Activated T-helper 17 cell treated with anti-CD3 and anti-CD28 coated beads, Interleukin-2, amount 50 U/mL, for 72 hours (primary cell): ENCODE measurements at regions not wholly inside any gene's neighbourhood (a gene's known extent, or its start where the extent isn't known, plus 50 kb on each side); places are given as distances from the start of the nearest gene placed in this dataset.

Experiments
- ATAC-seq: fragments of 150-1000 bp; cut with Tn5 transposase; replicated peaks from 2 replicates; pipeline ENCODE4 v1.10.0; 2021; ENCODE audit warnings: mild to moderate bottlenecking, moderate library complexity
- H3K27ac Mint-ChIP-seq: one replicate; pipeline ENCODE4 v1.8.0; 2022; ENCODE audit warnings: mixed read lengths
- H3K27me3 Mint-ChIP-seq: one replicate; pipeline ENCODE4 v1.8.0; 2022; ENCODE audit warnings: mixed read lengths
- H3K36me3 Mint-ChIP-seq: one replicate; pipeline ENCODE4 v1.8.0; 2022; ENCODE audit warnings: low read depth, mild to moderate bottlenecking, mixed read lengths
- H3K4me1 Mint-ChIP-seq: one replicate; pipeline ENCODE4 v1.8.0; 2022; ENCODE audit warnings: mixed read lengths
- H3K4me3 Mint-ChIP-seq: one replicate; pipeline ENCODE4 v1.8.0; 2022; ENCODE audit warnings: mild to moderate bottlenecking, mixed read lengths
- H3K9me3 Mint-ChIP-seq: one replicate; pipeline ENCODE4 v1.8.0; 2022; ENCODE audit warnings: mixed read lengths

DNA sequence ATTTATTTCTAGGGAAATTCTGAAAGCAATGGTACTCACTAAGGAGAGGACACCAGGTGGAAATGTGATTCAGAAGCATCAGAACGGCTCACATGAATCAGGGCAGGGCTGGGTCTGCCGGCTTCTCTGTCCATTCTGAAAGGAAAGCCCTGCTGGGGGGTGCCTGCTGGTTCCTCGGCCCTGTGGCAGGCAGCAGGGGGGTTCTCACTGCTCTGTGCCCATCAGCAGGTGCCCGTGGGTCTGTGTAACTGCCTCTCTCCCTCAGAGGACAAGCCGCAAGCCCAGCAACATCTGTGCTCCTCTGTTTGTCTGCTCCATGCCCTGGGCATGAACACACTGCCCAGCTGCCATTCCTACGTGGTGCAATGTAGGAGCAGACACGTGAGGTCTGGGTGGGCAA is 74.9 kb upstream of the ZNF423 start:
- Mint-ChIP-seq H3K9me3 (no peaks in the 10 kb centered on the region), H3K27me3 (peaks cover 24% of the 10 kb centered on the region), H3K4me3 (no peak overlapping the region), H3K27ac (no peak overlapping the region), H3K36me3 (no peaks in the 10 kb centered on the region), H3K4me1 (no peaks in the 10 kb centered on the region)
- no peak for ATAC-seq

DNA sequence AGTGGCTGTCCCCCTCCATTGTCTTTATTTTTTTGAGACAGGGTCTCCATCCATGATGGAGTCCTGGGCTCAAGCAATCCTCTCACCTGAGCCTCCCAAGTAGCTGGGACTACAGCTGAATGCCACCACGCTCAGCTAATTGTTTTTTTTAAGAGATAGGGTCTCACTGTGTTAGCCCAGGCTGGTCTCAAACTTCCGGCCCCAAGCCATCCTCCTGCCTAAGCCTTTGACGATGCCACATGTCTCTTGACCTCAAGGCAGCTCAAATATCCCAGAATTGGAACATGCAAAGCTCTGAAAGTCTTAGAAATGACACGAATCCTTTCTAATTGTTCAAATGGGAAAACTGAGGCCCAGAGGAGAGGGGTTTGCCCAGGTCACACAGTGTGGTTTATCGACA is 75.4 kb upstream of the ZNF423 start:
- H3K4me3 Mint-ChIP-seq: no peak overlapping the region
- no peaks in the 10 kb centered on the region for H3K36me3 Mint-ChIP-seq
- no peaks in the 10 kb centered on the region for H3K4me1 Mint-ChIP-seq
- H3K9me3 Mint-ChIP-seq: no peaks in the 10 kb centered on the region
- no peak overlapping the region for H3K27ac Mint-ChIP-seq
- no peak for ATAC-seq
- peaks cover 24% of the 10 kb centered on the region for H3K27me3 Mint-ChIP-seq

DNA sequence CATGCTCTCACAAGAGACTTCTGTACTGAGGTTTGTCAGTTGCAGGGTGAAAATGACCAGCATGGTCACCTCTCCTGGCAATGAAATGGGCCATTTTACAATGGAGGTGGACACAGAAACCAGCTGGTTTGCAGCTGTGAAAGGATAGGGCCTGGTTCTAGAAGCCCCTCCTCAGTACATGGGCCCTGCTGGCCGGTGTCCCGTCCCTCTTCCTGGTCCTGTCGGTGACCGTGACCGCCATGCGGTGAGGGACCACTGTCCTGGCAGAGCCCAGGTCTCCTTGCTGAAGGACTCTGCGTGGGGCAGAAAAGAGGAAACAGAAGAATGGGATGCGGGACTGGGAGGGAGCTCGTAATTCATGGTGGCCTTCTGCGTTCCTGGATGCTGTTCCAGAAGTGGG is 76.0 kb upstream of the ZNF423 start:
- ATAC-seq: no peak
- Mint-ChIP-seq H3K9me3 (no peaks in the 10 kb centered on the region), H3K27me3 (peaks cover 24% of the 10 kb centered on the region), H3K4me1 (no peaks in the 10 kb centered on the region), H3K36me3 (no peaks in the 10 kb centered on the region), H3K27ac (no peak overlapping the region), H3K4me3 (no peak overlapping the region)

DNA sequence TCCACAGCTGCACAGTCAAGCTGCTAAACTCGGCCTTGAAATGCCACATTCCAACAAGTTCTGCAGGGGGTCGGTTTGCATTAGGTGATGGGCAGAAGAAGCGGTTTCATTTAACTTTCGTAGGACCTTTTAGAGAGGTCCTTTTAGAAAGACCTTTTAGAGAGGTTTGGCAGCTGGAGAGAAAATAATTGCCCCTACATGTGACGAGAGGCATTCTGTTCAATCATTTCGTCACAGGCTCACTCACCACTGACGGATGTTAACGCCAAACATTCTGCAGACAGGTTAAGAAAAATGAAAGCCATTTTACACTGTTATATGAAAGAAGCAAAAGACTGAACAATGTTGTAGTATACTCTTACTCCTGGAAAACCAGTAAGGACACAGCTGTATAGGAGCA is 76.5 kb upstream of the ZNF423 start:
- ATAC-seq: no peak
- Mint-ChIP-seq H3K36me3 (no peaks in the 10 kb centered on the region), H3K4me3 (no peak overlapping the region), H3K27ac (no peak overlapping the region), H3K4me1 (no peaks in the 10 kb centered on the region), H3K27me3 (peaks cover 24% of the 10 kb centered on the region), H3K9me3 (no peaks in the 10 kb centered on the region)

DNA sequence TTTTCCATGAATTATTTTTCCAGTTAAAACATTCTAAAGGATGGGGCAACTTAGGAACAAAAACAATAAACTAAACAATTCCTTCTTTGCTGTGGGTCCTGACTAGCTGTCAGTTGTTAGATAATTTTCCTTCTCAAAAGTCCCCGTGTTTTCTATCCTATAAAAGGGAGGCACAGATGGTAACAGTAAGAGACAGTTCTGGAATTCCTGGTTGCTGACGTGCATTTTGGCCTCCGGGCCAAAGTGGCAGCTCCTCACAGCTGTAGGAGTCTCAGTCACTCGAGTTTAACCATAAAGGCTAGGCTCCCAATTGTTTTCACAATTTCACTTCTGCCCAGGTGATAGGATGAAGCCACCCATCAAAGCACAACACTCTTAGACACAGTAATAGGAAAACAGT is 77.0 kb upstream of the ZNF423 start:
- no peak for ATAC-seq
- Mint-ChIP-seq H3K27ac (no peak overlapping the region), H3K9me3 (no peaks in the 10 kb centered on the region), H3K27me3 (peaks cover 24% of the 10 kb centered on the region), H3K4me1 (no peaks in the 10 kb centered on the region), H3K4me3 (no peak overlapping the region), H3K36me3 (no peaks in the 10 kb centered on the region)

DNA sequence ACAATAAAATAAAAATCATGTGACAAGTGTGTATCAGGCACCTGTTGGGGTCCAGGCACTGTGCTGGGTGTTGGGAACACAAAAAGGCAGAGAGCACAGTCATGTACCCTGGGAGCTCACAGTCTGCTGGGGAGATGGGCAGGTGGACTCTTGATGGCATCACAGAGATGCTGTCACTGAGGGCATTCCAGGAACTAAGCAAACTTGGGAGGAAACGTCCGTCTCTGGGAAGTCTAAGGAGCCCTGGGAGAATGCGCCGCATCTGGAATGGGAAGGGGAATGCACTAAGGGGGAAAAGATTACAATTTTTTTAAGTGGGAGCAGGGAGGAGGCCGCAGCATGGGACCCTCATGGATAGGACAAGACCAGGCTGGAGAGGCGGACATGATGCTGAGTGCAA is 80.9 kb upstream of the ZNF423 start:
- ATAC-seq: no peak
- Mint-ChIP-seq H3K4me1 (no peaks in the 10 kb centered on the region), H3K36me3 (no peaks in the 10 kb centered on the region), H3K27ac (no peak overlapping the region), H3K4me3 (no peak overlapping the region), H3K9me3 (peaks cover 3% of the 10 kb centered on the region), H3K27me3 (peaks cover 14% of the 10 kb centered on the region)

DNA sequence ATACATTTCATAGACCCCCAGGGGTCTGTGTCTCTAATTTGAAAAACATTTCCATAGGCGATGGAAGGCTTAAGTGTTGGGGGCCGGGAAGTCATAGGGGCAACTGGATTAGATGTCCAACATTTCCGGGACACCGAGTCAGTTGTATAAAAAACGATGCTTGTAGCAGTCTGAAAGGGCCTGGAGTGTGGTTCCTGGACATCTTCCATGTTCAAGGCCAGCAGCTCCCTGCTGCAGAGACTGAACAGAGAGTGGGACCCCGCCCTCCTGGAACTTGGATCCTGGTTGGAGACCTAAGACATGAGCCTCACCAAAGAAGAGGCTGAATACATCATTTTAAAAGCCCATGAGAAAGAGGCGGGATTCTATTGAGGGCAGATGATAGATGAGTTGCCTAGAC is 82.0 kb upstream of the ZNF423 start:
- Mint-ChIP-seq H3K36me3 (no peaks in the 10 kb centered on the region), H3K4me3 (no peak overlapping the region), H3K27ac (no peak overlapping the region), H3K27me3 (peaks cover 16% of the 10 kb centered on the region), H3K4me1 (no peaks in the 10 kb centered on the region), H3K9me3 (peaks cover 3% of the 10 kb centered on the region)
- no peak for ATAC-seq

DNA sequence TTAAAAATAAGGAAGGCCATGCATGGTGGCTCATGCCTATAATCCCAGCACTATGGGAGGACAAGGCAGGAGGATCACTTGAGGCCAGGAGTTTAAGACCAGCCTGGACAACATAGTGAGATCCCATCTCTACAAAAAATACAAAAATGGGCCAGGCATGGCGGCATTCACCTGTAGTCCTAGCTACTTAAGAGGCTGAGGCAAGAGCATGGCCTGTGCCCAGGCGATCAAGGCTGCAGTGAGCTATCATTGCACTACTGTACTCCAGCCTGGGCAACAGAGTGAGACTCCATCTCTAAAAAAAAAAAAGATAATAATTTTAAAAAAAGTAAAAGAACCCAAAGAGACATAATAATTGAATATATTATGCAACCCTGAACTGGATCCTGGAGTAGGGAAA is 83.6 kb upstream of the ZNF423 start:
- Mint-ChIP-seq H3K27ac (no peak overlapping the region), H3K4me1 (no peaks in the 10 kb centered on the region), H3K36me3 (no peaks in the 10 kb centered on the region), H3K27me3 (peaks cover 15% of the 10 kb centered on the region), H3K9me3 (peaks cover 3% of the 10 kb centered on the region), H3K4me3 (no peak overlapping the region)
- ATAC-seq: no peak

DNA sequence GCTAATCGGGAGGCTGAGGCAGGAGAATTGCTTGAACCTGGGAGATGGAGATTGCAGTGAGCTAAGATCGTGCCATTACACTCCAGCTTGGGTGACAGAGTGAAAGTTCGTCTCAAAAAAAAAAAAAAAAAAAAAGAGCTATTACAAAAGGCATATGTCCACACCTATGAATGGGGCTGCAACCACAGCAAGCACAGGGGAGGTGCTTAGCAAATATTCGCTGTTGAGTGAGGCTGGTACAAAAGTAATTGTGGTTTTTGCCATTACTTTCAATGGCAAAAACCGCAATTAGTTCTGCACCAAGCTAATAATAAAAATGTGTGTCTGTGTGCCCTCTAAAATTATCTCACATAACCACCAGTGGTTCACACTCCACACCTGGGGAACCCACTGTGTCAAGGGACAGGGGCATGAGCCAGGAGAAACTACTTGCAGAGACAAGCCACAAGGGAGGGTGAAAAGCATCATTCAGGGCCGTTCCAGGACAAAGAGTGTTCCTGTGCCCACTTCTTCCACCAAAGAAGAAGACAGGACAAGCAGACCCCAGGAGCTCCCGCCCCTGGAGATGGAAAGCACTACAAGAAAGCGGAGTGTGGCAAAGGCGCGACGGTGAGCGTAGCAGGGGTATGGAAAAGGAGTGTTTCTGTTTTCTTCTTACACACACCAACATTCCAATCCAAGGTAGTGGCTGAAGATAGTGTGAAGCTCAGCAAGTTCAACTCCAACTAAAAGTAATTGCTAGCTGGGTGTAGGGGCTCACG is 84.4 kb upstream of the CNEP1R1 start:
- Mint-ChIP-seq H3K27me3 (peaks cover 13% of the 10 kb centered on the region), H3K36me3 (no peaks in the 10 kb centered on the region), H3K4me1 (no peaks in the 10 kb centered on the region), H3K9me3 (peaks cover 3% of the 10 kb centered on the region), H3K4me3 (no peak overlapping the region), H3K27ac (no peak overlapping the region)
- no peak for ATAC-seq

DNA sequence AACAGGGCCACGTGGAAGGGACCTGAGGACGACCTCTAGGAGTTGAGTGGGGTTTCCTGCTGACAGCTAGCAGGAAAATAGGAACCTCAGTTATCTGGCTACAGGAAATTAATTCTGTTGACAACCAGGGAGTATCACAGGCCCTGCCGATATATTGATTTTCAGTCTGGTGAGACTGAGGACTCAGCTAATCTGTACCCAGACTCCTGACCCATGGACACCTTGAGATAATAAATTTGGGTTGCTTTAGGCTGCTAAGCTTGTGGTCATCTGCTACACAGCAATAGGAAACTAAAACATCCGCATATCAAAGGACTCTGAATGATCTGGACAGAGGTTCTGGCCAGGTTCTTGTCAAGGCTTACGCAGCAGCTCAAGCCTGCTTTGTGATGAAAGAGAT is 80.8 kb upstream of the CNEP1R1 start:
- no peaks in the 10 kb centered on the region for H3K4me1 Mint-ChIP-seq
- H3K27ac Mint-ChIP-seq: no peak overlapping the region
- no peaks in the 10 kb centered on the region for H3K9me3 Mint-ChIP-seq
- no peak overlapping the region for H3K4me3 Mint-ChIP-seq
- no peaks in the 10 kb centered on the region for H3K36me3 Mint-ChIP-seq
- no peak for ATAC-seq
- H3K27me3 Mint-ChIP-seq: peaks cover 18% of the 10 kb centered on the region

DNA sequence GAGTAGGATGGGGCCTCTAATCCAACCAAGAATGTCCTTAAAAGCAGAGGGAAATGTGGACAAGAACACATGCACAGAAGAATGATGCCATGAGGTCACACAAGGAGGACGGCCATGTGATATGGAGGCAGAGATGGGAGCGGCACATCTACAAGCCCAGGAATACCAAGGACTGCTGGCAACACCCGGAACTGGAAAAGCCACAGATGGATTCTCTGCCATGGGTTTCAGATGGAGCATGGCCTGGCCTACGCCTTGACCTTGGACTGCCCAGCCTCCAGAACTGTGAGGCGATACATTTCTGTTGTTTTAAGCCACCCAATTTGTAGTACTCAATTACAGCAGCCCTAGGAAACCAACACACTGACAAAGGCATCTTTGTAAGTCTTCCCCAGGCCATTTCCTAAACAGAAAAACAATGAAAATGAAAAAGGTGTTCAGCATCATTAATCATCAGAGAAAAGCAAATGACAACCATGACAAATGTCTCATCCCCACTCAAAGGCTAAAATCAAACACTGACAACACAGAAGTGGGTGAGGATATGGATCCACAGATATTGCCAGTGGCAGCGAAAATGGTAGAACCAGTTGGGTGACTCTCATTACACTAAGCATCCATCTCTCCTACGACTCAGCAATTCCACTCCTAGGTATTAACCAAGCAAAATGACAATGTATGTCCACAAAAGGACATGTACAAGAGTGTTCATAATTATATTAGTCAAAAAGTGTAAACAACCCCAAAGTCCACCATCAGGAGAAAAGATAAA is 76.9 kb upstream of the CNEP1R1 start:
- no peaks in the 10 kb centered on the region for H3K4me1 Mint-ChIP-seq
- no peak overlapping the region for H3K27ac Mint-ChIP-seq
- H3K4me3 Mint-ChIP-seq: no peak overlapping the region
- H3K9me3 Mint-ChIP-seq: no peaks in the 10 kb centered on the region
- peaks cover 14% of the 10 kb centered on the region for H3K27me3 Mint-ChIP-seq
- no peaks in the 10 kb centered on the region for H3K36me3 Mint-ChIP-seq
- ATAC-seq: no peak

DNA sequence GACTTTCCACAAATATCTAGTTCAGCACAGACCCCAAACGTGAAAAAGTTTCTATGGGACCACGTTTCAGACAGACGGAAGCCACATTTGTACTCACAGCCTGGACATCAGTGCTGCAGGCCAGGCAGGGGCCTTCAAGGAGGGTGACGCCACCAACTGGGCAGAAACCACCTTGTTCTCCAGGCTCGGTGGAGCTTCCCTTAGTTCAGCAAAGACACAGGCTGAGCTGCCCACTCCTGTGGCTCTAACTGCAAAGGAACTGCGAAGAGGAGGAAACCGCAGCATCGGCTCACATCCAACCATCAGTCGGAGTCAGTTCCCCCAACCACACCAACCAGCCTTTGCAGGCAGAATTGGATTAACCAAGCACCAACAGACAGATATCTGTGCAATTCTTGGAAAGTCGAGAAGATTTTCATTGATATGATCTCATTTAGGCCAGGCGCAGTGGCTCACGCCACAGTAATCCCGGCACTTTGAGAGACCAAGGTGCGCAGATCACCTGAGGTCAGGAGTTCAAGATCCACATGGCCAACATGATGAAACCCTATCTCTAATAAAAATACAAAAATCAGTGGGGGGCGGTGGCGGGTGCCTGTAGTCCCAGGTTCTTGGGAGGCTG is 73.3 kb upstream of the CNEP1R1 start:
- no peak for ATAC-seq
- Mint-ChIP-seq H3K27me3 (peaks cover 12% of the 10 kb centered on the region), H3K36me3 (no peaks in the 10 kb centered on the region), H3K4me3 (no peak overlapping the region), H3K4me1 (no peaks in the 10 kb centered on the region), H3K9me3 (no peaks in the 10 kb centered on the region), H3K27ac (no peak overlapping the region)

DNA sequence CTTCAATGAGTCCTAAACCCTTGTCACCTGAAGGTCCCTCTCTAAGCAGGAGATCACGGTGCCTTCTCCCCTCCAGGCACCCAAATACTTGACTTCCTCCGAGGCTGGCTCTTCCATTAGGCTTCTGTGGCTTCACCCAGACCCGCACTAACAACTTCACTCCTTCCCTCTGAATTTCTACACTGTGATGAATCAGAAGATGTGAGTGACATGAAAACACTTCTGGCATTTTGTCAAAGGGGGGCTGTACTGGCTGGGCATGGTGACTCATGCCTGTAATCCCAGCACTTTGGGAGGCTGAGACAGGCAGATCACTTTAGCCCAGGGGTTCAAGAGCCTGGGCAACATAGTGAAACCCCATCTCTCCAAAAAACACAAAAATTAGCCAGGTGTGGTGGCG is 72.6 kb upstream of the CNEP1R1 start:
- H3K9me3 Mint-ChIP-seq: no peaks in the 10 kb centered on the region
- H3K27ac Mint-ChIP-seq: no peak overlapping the region
- H3K4me1 Mint-ChIP-seq: no peaks in the 10 kb centered on the region
- ATAC-seq: no peak
- H3K36me3 Mint-ChIP-seq: no peaks in the 10 kb centered on the region
- no peak overlapping the region for H3K4me3 Mint-ChIP-seq
- H3K27me3 Mint-ChIP-seq: peaks cover 11% of the 10 kb centered on the region

DNA sequence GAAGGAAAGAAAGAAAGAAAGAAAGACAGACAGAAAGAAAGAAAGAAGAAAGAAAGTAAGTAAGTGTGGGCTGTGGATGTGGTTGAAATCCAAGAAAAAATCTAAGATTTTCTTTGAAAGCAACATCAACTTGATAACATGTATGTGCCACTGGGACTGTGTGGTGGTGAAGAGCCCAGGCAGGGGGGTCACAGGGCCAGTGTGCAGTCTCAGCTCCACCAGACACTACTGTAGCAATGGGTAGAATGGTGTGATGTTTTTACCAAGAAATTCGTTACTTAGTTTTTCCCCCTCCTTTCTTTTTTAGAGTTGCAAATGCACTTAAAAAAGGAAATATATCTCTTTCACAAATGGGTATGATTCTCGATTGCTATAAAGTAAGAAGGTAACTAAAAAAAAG is 71.9 kb upstream of the CNEP1R1 start:
- H3K4me3 Mint-ChIP-seq: no peak overlapping the region
- no peak for ATAC-seq
- no peaks in the 10 kb centered on the region for H3K36me3 Mint-ChIP-seq
- H3K27ac Mint-ChIP-seq: no peak overlapping the region
- H3K4me1 Mint-ChIP-seq: no peaks in the 10 kb centered on the region
- H3K9me3 Mint-ChIP-seq: no peaks in the 10 kb centered on the region
- H3K27me3 Mint-ChIP-seq: peaks cover 8% of the 10 kb centered on the region

DNA sequence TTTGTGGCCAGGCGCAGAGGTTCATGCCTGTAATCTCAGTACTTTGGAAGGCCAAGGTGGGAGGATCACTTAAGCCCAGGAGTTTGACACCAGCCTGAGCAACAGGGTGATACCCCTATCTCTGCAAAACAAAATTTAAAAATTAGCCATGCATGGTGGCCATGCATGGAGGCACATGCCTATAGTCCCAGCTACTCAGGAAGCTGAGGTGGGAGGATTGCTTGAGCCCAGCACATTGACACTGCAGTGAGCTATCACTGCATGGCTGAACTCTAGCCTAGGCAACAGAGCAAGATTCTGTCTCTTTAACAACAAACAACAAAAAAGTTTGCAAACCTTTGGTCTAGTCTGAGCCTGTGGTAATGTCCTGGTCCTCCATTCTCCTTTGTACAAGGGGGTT is 69.2 kb upstream of the CNEP1R1 start:
- ATAC-seq: no peak
- no peaks in the 10 kb centered on the region for H3K36me3 Mint-ChIP-seq
- no peak overlapping the region for H3K4me3 Mint-ChIP-seq

More for the DNA sequence above, 69.2 kb upstream of the CNEP1R1 start:
- H3K27ac Mint-ChIP-seq: no peak overlapping the region
- H3K27me3 Mint-ChIP-seq: peaks cover 3% of the 10 kb centered on the region
- H3K4me1 Mint-ChIP-seq: no peaks in the 10 kb centered on the region
- no peaks in the 10 kb centered on the region for H3K9me3 Mint-ChIP-seq
